ENCODE measurements at regions not wholly inside any gene's neighbourhood (a gene's known extent, or its start where the extent isn't known, plus 50 kb on each side); places are given as distances from the start of the nearest gene placed in this dataset.

- no peaks in the 10 kb centered on the region for H3K9me3 Mint-ChIP-seq
- peaks cover 40% of the 10 kb centered on the region for H3K4me1 Mint-ChIP-seq
- no peak for DNase-seq (ENCODE audit: low spot score in 2 of 2, unreplicated experiment in 2 of 2)
- no peak for TF ChIP-seq CTCF (IDR thresholded peaks at IDR 0.05; ENCODE audit: unreplicated experiment)
- no peaks in the 10 kb centered on the region for H3K27me3 Mint-ChIP-seq (ENCODE audit: low read depth)
- no peak overlapping the region for H3K4me3 Mint-ChIP-seq
- H3K27ac Mint-ChIP-seq, result peak overlapping the region; percentile 36
- H3K36me3 Mint-ChIP-seq, result no peaks in the 10 kb centered on the region
Observed at GRCh38 chr10:29921071-29921446, 138.3 kb downstream of the JCAD start.

- no peaks in the 10 kb centered on the region for H3K36me3 Mint-ChIP-seq
- H3K9me3 Mint-ChIP-seq, result no peaks in the 10 kb centered on the region
- no peak for TF ChIP-seq CTCF (IDR thresholded peaks at IDR 0.05; ENCODE audit: unreplicated experiment)
- H3K27me3 Mint-ChIP-seq (ENCODE audit: low read depth), result no peaks in the 10 kb centered on the region
- DNase-seq (ENCODE audit: low spot score in 2 of 2, unreplicated experiment in 2 of 2), result no peak
- H3K4me3 Mint-ChIP-seq, result no peak overlapping the region
- peak overlapping the region; percentile 36 for H3K27ac Mint-ChIP-seq
- peaks cover 36% of the 10 kb centered on the region for H3K4me1 Mint-ChIP-seq
Observed at GRCh38 chr10:29920408-29921070, 138.8 kb downstream of the JCAD start.

GRCh38 chr10:29918623-29919400, 140.6 kb downstream of the JCAD start:
- TF ChIP-seq CTCF (IDR thresholded peaks at IDR 0.05; ENCODE audit: unreplicated experiment), result no peak

GRCh38 chr10:29917311-29917710, 142.1 kb downstream of the JCAD start:
- DNase-seq (ENCODE audit: low spot score in 2 of 2, unreplicated experiment in 2 of 2), result no peak
- peaks cover 26% of the 10 kb centered on the region for H3K4me1 Mint-ChIP-seq
- peak overlapping the region; percentile 39 for H3K27ac Mint-ChIP-seq
- no peak overlapping the region for H3K4me3 Mint-ChIP-seq
- no peak for TF ChIP-seq CTCF (IDR thresholded peaks at IDR 0.05; ENCODE audit: unreplicated experiment)
- no peaks in the 10 kb centered on the region for H3K27me3 Mint-ChIP-seq (ENCODE audit: low read depth)
- H3K36me3 Mint-ChIP-seq, result no peaks in the 10 kb centered on the region
- H3K9me3 Mint-ChIP-seq, result peaks cover 4% of the 10 kb centered on the region

More at GRCh38 chr10:29918623-29919400, 140.6 kb downstream of the JCAD start:
- no peaks in the 10 kb centered on the region for H3K36me3 Mint-ChIP-seq
- peaks cover 39% of the 10 kb centered on the region for H3K4me1 Mint-ChIP-seq
- H3K9me3 Mint-ChIP-seq, result no peaks in the 10 kb centered on the region
- DNase-seq (ENCODE audit: low spot score in 2 of 2, unreplicated experiment in 2 of 2), result no peak
- H3K27ac Mint-ChIP-seq, result no peak overlapping the region
- no peaks in the 10 kb centered on the region for H3K27me3 Mint-ChIP-seq (ENCODE audit: low read depth)
- no peak overlapping the region for H3K4me3 Mint-ChIP-seq

- H3K4me1 Mint-ChIP-seq, result peaks cover 24% of the 10 kb centered on the region
- no peaks in the 10 kb centered on the region for H3K36me3 Mint-ChIP-seq
- peak overlapping the region; percentile 39 for H3K27ac Mint-ChIP-seq
- H3K4me3 Mint-ChIP-seq, result no peak overlapping the region
- H3K9me3 Mint-ChIP-seq, result peaks cover 5% of the 10 kb centered on the region
- no peaks in the 10 kb centered on the region for H3K27me3 Mint-ChIP-seq (ENCODE audit: low read depth)
- TF ChIP-seq CTCF (IDR thresholded peaks at IDR 0.05; ENCODE audit: unreplicated experiment), result no peak
- no peak for DNase-seq (ENCODE audit: low spot score in 2 of 2, unreplicated experiment in 2 of 2)
Observed at GRCh38 chr10:29916669-29917068, 142.7 kb downstream of the JCAD start.

All from mesothelial cell of epicardium (in vitro differentiated cells).